Pulmonary artery endothelial cell (primary cell): ENCODE measurements at regions not wholly inside any gene's neighbourhood (a gene's known extent, or its start where the extent isn't known, plus 50 kb on each side); places are given as distances from the start of the nearest gene placed in this dataset.
"Not testable (repeated sequence)": the region's sequence is repeated elsewhere in the genome, so short reads cannot be mapped to it uniquely, and the experiment has no call there.

Source experiments
- DNase-seq: peaks from one replicate; pipeline ENCODE4 v3.0.0-alpha.2; 2011; ENCODE audit warnings: low read depth, low spot score

DNA sequence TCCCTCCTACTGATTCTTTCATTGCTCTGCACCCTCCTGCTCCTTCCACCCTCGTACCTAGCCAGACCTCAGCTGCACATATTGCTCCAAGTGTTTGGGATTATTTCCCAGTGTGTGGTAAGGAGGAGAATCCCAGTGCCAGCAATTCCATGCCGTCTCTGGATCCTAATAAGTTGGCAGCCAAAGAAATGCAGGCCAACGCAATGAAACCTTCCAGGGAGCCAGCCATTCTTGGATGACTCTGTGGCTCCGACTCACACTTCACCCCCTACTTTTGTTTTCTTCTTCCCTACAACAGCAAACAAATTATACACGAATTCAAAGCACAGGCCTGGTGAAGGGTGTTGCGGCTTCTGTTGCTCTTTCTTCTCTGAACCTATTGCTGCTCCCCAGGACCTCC is 82.5 kb upstream of the SLC1A3 start:
- no peak for DNase-seq

DNA sequence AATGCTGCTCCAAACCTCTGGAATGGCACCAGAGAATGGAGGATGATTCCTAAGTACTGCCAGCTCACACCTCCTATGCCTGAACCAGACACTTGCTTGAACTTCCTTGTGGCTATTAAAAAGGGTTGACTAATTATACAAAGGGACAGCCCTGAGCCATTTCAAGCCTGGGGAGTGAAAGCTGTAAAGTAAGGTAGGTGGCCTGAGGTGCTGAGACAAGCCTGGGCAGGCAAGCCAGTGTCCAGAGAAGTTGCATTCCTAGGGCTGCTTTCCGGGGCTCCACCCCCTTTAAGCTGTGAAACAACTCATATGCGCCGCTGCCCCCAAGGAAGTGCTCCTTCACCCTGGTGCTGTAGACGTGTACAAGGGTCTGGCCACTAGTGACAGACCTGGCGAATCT is 79.9 kb upstream of the SLC1A3 start:
- DNase-seq: no peak

DNA sequence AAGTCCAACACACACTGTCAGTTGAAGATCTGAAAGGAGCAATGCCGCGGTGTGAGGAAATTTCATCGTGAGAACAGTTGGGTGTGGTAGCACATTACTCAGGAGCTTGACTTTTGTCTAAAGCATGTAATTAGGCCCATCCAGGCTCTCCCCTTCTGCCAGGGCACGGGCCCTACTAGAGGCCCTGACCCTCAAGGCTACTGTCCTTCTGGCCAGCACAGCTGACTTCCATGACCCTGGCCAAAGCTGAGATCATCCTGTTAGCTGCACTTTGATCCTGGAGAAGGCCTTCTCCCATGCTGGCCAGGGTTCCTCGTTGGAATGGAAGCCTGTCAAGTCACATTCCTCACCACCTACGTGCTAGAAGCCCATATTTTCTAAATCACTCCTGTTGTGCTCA is 77.8 kb upstream of the SLC1A3 start:
- no peak for DNase-seq

DNA sequence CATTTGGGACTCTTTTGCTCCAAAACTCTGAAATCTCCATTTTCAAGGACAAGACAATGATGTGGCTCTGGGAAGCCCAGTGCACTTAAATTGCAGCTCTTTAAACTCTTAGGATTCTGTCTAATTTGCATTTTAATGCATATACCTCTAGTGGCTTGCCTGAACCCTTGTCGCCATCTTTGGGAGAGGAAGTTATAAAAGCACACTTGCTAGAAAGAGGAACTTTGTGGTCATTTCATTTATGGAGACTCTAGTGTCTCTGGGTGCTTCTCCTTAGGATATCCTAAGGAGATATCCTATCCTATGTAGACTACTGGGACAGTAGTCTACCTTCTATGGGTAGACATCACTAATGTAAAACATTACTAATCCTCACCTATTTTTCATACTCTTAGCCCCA is 77.3 kb upstream of the SLC1A3 start:
- DNase-seq: no peak

DNA sequence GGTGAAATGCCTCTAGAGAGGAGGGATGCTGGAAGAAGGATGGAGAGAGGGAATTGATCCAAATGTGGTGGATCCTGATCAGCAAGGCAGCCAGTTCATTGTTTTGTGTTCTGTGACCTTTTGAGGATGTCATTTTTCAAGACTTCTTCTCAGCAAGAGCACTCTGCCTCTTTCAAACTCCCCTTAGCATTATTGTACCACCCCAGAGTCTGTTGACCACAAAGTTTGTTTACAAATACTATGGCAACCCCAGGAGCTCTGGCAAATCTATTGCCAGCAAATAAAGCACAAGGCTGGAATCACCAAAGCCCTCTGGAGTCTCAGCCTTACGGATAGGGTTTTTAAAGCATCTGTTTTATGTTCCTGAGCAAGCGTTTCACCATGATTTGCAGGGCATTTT is 76.2 kb upstream of the SLC1A3 start:
- DNase-seq: no peak

DNA sequence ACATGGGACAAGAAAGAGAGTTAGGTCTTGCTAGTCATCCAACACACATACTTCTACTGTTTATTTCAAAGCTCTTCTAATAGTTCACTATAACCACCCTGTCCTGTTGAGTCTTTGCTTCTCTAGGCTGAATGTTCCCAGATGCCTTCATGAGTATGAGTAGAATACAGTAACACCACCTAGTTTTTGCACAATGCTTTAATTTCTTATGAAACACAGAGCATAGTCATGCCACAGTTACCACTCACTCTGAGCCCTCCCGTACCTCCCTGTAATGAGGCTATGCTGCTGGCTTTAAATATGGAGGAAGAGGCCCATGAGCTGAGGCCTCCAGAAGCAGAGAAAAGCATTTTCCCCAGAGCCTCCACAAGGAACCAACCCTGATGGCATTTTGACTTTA is 75.0 kb upstream of the SLC1A3 start:
- DNase-seq: no peak

DNA sequence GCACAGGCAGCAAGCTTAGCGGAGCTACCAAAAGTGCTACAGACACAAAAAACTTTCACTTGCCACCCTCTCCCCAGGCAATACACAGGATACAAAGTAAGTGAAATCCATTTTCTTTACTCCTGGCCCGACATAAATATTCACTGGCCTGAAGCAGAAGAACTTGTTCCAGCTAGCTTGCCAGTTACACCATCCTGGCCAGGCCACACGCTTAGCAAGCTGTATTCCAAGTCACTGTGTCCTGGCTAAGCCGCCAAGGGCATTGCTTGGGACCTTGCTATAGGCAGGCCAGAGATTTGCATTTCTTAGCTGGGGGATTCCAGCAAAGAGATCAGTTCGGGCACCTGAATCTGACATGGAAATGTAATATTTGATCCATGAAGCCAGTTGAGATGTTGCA is 71.0 kb upstream of the SLC1A3 start:
- DNase-seq: no peak

DNA sequence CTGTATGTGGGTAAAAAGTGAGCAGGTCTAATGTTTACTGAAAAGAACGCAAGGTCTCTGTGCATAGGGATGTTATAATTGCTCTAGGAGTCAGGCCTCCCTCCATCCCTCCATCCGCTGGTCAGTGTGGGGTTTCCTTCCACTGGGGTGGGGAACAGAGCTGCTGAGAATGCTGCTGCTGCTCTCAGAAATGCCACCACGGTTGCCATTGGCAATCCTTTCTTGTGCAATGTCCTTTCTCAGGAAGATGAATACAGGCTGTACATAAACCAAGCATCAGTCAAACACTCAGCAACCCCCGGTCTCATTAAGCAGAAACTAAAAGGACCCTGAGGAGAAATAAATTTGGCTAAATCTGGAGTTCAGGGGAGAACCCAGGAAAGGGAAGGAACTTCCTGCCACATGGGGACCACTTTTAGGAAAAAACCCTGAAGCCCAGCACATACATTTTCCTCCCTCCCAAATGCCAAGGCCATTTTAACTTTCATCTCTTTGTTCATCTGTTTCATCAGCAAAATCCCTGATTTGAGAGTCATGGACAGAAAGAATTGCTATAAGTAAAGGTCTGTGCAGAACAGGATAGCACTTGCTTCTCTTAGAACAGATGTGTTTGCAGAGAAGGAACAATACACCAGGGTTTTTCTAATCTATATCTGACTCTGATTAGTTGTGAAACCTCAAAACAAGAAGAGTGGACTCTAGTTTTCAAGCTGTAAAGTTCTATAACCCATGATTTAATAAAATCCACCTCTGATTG is 70.4 kb upstream of the SLC1A3 start:
- no peak for DNase-seq

DNA sequence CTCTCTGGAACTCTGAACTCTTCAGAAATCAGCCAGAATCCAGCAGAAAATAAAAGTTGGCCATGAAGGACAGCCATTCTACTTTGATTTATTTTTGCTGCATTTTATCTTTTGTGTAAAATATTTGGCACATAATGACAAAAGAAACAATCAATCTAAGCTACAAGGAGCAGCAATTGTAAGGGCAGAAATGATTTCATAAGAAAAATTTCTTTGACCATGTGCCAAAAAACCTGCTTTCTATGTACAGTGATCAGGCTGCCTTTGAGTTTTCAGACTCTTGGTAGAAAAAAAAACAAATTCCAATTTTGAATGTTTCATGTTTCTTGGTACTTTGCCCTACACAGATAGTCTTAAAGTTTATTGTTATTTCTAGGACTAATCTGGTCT is 69.8 kb upstream of the SLC1A3 start:
- no peak for DNase-seq

DNA sequence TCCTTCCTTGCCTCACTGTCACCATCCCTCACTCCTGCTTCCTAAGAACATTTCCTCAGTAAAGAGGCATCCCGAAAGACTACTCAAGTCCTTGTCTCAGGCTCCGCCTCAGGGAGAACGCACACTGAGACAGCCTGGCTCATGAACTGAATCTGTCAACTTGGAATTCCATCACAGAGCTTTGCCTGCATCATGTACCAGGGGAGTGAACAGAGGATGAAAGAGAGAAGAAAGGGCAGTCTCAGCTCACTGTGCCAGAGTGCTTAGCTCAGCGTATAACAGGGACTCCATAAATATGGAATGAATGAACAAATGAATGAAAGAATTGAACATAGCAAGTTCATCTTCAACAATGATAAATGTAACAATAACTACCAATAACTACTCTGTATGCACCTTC is 68.7 kb upstream of the SLC1A3 start:
- no peak for DNase-seq

DNA sequence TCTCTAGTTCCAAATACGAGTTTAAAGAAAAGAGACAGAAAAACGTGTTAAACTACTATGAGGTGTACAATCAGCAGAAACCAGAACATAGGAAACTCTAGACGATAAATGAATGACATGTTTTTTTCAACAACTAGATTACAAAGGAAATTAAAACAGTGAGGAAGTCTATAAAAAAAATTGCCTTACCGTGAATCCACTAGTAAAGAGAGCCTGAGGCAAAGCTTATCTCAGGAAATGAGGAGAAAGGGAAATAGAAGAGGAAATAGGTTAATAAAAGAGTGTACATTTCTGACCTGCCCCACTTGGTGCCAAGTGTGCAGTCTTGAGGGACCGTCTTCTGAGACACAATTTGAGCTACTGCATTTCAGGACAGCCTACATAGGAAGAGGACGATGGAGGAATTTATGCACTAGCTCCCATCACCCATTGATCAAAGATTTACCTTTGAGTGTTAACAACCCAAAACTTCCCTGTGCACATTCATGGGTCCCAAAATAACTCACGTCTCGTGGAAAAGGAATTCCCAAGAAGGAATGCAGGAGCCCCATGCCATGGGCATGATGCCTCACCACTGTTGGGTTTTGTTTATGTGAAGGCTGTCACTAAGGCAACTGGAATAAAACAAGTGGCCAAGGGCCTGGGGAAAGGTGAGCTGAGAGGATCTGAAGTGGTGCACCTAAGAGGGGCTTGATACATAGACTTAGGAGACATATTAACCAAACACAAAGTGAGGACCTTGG is 53.6 kb upstream of the SLC1A3 start:
- no peak for DNase-seq

DNA sequence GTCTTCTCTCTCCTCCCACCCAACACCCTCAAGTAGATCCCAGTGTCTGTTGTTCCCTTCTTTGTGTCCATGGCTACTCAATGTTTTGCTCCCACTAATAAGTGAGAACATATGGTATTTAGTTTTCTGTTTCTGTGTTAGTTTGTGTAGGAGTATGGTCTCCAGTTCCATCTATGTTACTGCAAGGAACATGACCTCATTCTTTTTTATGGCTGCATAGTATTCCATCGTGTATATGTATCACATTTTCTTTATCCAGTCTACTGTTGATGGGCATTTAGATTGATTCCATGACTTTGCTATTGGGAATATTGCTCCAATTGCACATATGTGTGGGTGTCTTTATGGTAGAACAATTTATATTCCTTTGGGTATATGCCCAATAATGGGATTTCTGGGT is 51.4 kb upstream of the SLC1A3 start:
- not testable (repeated sequence) for DNase-seq
